Stimulated activated effector memory CD8-positive, alpha-beta T cell treated with anti-CD3 and anti-CD28 coated beads, Interleukin-12 subunit alpha, Interleukin-12 subunit beta, amount 100 ng/mL, for 72 hours (primary cell): ENCODE measurements at regions not wholly inside any gene's neighbourhood (a gene's known extent, or its start where the extent isn't known, plus 50 kb on each side); places are given as distances from the start of the nearest gene placed in this dataset.

Experiments used
- ATAC-seq: fragments of 150-1000 bp; cut with Tn5 transposase; 2 replicates; pipeline ENCODE4 v1.10.0; 2021
- DNase-seq, 2 donors: peaks; one replicate each; pipeline ENCODE4 v3.0.0; 2021 to 2022; ENCODE audit warnings: low spot score in 2 of 2
- H3K27ac Mint-ChIP-seq: one replicate; pipeline ENCODE4 v1.8.0; 2022; ENCODE audit warnings: mild to moderate bottlenecking, mixed read lengths
- H3K36me3 Mint-ChIP-seq: one replicate; pipeline ENCODE4 v1.8.0; 2022; ENCODE audit warnings: mild to moderate bottlenecking, mixed read lengths
- H3K4me1 Mint-ChIP-seq: one replicate; pipeline ENCODE4 v1.8.0; 2022; ENCODE audit warnings: mixed read lengths
- H3K4me3 Mint-ChIP-seq: one replicate; pipeline ENCODE4 v1.8.0; 2022; ENCODE audit warnings: mild to moderate bottlenecking, mixed read lengths
- H3K9me3 Mint-ChIP-seq: one replicate; pipeline ENCODE4 v1.8.0; 2022; ENCODE audit warnings: mixed read lengths

DNA sequence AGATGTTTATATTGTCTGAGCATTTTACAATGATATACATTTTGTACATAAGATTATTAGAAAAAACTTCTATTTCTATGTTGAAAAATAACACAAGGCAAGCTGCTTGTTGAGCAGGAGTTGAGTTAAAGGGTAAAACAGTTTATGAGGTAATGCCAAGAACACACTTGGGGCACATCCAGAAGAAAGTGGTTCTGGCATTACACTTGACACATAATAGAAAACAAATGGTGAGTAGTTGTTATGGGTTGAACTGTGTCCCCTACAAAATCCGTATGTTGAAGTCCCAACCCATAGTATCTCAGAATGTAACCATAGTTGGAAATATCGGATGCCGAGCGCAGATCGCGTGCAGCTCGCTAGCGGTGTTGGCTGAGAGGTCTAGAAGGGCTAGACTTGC is 354.3 kb upstream of the GOT2 start:
- no peaks in the 10 kb centered on the region for H3K36me3 Mint-ChIP-seq
- ATAC-seq (no peak), DNase-seq (no peak)
- H3K9me3 Mint-ChIP-seq: peaks cover 17% of the 10 kb centered on the region
- no peaks in the 10 kb centered on the region for H3K4me1 Mint-ChIP-seq
- no peak overlapping the region for H3K4me3 Mint-ChIP-seq
- H3K27ac Mint-ChIP-seq: no peak overlapping the region

DNA sequence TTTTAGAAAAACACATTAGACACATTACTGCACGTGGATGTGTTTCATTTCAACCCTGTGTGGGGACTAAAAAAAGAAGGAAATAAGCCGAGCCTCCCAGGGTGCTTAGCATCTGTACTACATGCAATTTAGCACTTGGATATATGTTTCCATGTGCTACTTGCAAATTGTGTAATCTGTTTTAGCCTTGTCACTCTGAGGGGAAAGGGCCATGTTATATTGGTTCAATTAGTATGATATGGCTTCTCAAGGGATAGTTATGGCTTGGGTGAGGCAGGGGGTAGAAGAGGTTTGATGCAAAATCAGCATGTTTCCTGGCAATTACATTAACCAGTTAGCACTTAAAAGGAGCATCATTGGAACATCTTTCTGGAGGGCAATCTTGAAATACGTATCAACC is 353.5 kb upstream of the GOT2 start:
- no peak for ATAC-seq
- no peak overlapping the region for H3K27ac Mint-ChIP-seq
- no peaks in the 10 kb centered on the region for H3K4me1 Mint-ChIP-seq
- H3K4me3 Mint-ChIP-seq: no peak overlapping the region
- DNase-seq: no peak
- no peaks in the 10 kb centered on the region for H3K36me3 Mint-ChIP-seq
- H3K9me3 Mint-ChIP-seq: peaks cover 15% of the 10 kb centered on the region

DNA sequence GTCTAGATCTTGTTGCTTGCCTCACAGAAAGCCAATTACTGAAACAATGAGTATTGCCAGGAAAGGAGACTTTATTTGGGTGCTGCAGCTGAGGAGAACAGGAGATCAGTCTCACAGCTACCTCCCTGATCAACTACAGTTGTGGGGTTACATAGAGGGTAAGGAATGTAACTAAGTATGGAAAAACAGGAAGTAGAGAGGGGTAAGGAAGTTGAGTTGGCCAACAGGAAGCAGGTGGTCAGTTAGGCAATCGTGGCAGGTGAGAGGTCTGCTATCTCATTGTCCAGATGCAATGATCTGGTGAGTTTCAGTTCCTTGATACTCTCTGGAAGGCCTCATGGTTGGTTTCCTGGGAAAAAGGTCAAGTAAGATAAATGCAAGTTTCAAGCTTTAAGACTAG is 333.1 kb upstream of the GOT2 start:
- DNase-seq (no peak), ATAC-seq (no peak)
- Mint-ChIP-seq H3K36me3 (no peaks in the 10 kb centered on the region), H3K4me3 (no peak overlapping the region), H3K4me1 (no peaks in the 10 kb centered on the region), H3K9me3 (peaks cover 8% of the 10 kb centered on the region), H3K27ac (no peak overlapping the region)

DNA sequence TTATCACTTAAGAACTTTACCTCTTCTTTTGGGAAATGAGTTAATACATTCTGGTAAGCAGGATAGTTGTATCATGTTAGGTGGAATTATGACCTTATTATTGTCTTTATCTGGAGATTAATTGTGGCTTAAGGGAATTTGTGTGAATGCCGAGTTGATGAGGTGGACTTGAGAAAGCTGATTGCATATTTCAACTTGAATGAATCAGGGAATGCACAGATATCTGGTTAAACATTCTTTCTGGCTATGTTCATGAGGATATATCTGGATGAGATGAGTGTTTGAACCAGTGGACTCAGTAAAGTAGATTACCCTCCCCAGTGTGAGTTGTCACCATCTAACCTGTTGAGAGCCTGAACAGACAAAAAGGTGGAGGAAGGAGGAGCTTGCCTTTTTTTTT is 326.1 kb upstream of the GOT2 start:
- H3K4me1 Mint-ChIP-seq: no peaks in the 10 kb centered on the region
- H3K36me3 Mint-ChIP-seq: no peaks in the 10 kb centered on the region
- H3K27ac Mint-ChIP-seq: no peak overlapping the region
- DNase-seq (no peak), ATAC-seq (no peak)
- no peak overlapping the region for H3K4me3 Mint-ChIP-seq
- H3K9me3 Mint-ChIP-seq: peaks cover 8% of the 10 kb centered on the region

DNA sequence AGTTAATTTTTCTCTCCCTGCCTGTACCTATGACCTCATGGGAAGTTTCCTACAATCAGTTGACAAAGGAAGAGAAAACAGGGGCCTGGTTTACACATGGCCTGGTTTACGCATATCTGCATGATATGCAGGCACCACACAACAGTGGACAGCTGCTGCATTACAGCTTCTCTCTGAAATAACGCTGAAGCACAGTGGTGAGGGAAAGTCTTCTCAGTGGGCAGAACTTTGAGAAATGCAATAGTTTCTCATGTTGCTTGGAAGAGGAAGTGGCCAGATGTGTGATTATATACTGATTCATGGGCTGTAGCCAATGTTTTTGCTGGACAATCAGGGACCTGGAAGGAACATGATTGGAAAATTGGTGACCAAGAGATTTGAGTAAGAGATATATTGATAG is 324.1 kb upstream of the GOT2 start:
- H3K4me3 Mint-ChIP-seq: no peak overlapping the region
- no peaks in the 10 kb centered on the region for H3K4me1 Mint-ChIP-seq
- no peak for ATAC-seq
- H3K9me3 Mint-ChIP-seq: peaks cover 8% of the 10 kb centered on the region
- no peak overlapping the region for H3K27ac Mint-ChIP-seq
- no peaks in the 10 kb centered on the region for H3K36me3 Mint-ChIP-seq
- no peak for DNase-seq

DNA sequence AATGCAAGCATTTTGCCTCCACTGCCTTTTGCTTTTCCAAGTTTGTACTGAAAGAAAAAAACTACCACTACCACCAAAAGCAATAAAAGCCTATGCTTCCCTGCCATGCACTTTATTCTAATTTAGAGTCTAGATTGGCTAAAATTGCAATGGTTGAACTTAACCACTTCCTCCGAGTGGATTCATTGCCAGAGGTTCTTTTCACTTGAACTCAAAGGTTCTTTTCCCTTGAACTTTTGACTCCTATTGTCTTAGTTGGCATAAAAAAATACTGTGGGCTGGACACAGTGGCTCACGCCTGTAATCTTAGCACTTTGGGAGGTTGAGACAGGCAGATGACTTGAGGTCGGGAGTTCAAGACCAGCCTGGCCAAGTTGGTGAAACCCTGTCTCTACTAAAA is 319.8 kb upstream of the GOT2 start:
- Mint-ChIP-seq H3K27ac (no peak overlapping the region), H3K4me1 (no peaks in the 10 kb centered on the region), H3K9me3 (peaks cover 11% of the 10 kb centered on the region), H3K36me3 (no peaks in the 10 kb centered on the region), H3K4me3 (no peak overlapping the region)
- DNase-seq (no peak), ATAC-seq (no peak)

DNA sequence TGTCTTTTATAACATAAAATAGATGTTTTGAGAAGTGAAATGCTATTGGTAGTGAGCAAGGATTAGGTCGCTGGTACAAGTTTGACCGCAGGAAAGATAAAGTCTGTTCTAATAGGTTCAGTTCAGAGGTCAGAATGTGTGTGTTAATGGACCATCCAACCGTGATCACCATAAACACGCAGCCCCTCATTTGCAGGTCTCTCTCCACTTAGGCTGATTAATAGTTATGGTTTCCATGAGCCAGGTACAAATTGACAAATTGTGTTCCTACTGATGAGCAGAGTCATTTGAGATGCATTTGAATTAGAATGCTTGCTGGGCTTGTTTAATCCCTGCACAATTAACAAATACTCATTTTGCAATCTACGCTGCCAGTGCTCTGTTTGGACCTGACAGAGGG is 318.1 kb upstream of the GOT2 start:
- ATAC-seq (no peak), DNase-seq (no peak)
- no peak overlapping the region for H3K27ac Mint-ChIP-seq
- no peaks in the 10 kb centered on the region for H3K4me1 Mint-ChIP-seq
- no peaks in the 10 kb centered on the region for H3K36me3 Mint-ChIP-seq
- H3K9me3 Mint-ChIP-seq: peaks cover 9% of the 10 kb centered on the region
- no peak overlapping the region for H3K4me3 Mint-ChIP-seq

DNA sequence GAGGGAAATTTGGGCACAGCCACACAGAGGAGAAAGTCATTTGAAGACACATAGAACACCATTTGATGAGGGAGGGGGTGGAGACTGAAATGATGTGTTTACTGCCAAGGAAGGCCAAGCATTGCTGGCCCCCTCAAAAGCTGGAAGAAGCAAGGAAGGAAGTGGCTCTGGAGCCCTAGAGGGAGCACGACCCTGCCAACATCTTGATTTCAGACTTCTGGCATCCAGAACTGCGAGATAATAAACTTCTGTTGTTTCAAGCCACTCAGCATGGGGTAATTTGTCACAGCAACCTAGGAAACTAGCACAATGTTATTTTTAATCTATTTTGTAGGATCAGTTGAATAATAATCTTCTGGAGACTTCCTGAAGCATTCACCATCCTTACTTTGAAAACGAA is 314.8 kb upstream of the GOT2 start:
- H3K36me3 Mint-ChIP-seq: no peaks in the 10 kb centered on the region
- H3K4me1 Mint-ChIP-seq: no peaks in the 10 kb centered on the region
- peaks cover 12% of the 10 kb centered on the region for H3K9me3 Mint-ChIP-seq
- DNase-seq (no peak), ATAC-seq (no peak)
- H3K4me3 Mint-ChIP-seq: no peak overlapping the region
- no peak overlapping the region for H3K27ac Mint-ChIP-seq

DNA sequence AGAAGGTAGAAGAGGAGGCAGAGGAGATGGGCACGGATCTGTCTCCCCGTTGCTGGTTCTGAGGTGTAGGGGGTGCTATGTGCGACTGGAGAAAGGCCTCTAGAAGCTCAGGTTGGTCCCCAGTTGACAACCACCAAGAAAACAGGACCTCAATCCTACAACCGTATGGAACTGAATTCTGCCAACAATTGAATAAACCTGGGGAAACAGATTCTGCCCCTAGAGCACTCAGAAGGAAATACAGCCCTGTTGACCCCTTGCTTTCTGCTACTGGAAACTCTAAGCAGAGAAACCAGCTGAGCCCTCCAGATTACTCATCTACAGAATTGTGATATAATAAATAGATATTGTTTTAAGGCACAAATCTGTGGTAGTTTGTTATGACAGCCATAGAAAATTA is 313.0 kb upstream of the GOT2 start:
- Mint-ChIP-seq H3K27ac (no peak overlapping the region), H3K4me1 (no peaks in the 10 kb centered on the region), H3K36me3 (no peaks in the 10 kb centered on the region), H3K9me3 (peaks cover 9% of the 10 kb centered on the region), H3K4me3 (no peak overlapping the region)
- ATAC-seq (no peak), DNase-seq (no peak)

DNA sequence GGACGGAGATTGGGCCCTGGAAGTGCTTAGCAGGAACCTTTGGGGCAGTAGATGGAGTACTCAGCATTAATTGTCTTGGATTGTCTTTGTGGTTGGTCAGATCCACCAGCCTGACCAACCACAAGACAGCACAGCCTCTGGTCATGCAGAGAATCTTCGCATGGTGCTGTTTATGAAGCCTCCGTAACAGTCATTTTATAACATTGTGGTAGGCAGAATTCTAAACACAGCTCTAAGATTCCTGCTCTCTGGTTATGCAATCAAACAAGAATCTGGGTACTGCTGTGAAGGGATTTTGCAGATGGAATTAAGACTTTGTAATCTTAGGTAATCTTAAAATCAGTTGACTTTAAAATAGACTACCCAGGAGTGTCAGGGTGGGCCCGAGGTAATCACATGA is 312.2 kb upstream of the GOT2 start:
- Mint-ChIP-seq H3K4me3 (no peak overlapping the region), H3K36me3 (no peaks in the 10 kb centered on the region), H3K9me3 (peaks cover 7% of the 10 kb centered on the region), H3K4me1 (no peaks in the 10 kb centered on the region), H3K27ac (no peak overlapping the region)
- no peak for DNase-seq
- no peak for ATAC-seq

DNA sequence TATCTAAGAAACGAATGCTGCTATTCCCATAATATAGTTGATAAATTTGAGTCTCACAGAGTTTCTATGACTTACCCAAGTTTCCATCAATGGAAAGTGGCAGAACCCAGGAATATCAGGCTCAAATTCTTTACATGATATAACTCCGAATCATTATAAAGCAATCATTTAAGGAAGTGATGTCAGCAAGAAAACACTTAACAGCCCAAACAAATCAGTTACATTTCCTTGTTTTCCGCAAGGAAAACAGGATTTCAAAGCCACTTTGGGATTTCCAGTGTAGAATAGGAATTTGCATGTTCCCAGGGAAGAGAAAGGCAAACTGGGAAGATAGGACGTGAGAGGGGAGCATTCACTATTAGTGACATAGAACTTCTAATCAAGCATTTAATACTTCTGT is 311.4 kb upstream of the GOT2 start:
- no peak for DNase-seq
- Mint-ChIP-seq H3K27ac (no peak overlapping the region), H3K4me1 (no peaks in the 10 kb centered on the region), H3K9me3 (peaks cover 6% of the 10 kb centered on the region), H3K36me3 (no peaks in the 10 kb centered on the region), H3K4me3 (no peak overlapping the region)
- no peak for ATAC-seq

DNA sequence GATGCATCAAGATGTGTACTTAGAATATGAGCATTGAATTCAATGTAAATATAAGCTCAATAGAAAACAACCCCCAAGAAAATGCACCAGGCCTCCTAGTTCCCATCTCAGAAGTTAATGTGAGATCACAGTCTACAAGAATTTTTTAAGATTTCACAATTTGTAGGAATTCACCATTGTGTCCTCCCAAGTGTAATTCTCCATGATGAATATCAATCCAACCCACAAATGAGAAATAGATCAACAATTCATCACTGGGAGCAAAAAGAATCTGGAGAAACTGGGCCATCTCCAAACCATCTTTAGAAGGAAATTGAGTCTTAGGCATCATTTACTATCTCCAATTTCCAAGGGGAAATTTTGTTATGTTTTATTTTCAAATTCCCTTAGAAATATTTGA is 310.5 kb upstream of the GOT2 start:
- DNase-seq (no peak), ATAC-seq (no peak)
- Mint-ChIP-seq H3K9me3 (peaks cover 6% of the 10 kb centered on the region), H3K4me3 (no peak overlapping the region), H3K27ac (no peak overlapping the region), H3K36me3 (no peaks in the 10 kb centered on the region), H3K4me1 (no peaks in the 10 kb centered on the region)

DNA sequence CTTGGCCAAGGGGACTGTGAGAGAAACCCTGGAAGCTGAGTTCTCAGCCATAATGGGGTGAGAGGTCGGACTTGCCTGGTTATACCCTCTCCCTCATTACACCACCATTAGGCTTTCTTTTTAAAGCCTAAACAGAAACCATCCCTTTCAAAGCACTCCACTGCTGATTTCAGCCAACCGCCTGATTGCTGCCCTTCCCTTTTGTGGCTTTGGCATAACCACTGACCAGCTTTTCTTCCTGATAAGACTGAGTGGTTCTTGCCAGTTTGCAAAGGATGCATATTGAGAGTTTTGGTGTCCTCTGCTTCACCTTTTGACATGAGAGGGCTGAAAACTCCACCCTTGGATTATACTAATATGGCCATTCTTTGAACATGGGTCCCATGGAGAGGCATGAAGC is 308.2 kb upstream of the GOT2 start:
- H3K27ac Mint-ChIP-seq: no peak overlapping the region
- no peaks in the 10 kb centered on the region for H3K4me1 Mint-ChIP-seq
- H3K9me3 Mint-ChIP-seq: peaks cover 3% of the 10 kb centered on the region
- no peaks in the 10 kb centered on the region for H3K36me3 Mint-ChIP-seq
- H3K4me3 Mint-ChIP-seq: no peak overlapping the region
- ATAC-seq (no peak), DNase-seq (no peak)

DNA sequence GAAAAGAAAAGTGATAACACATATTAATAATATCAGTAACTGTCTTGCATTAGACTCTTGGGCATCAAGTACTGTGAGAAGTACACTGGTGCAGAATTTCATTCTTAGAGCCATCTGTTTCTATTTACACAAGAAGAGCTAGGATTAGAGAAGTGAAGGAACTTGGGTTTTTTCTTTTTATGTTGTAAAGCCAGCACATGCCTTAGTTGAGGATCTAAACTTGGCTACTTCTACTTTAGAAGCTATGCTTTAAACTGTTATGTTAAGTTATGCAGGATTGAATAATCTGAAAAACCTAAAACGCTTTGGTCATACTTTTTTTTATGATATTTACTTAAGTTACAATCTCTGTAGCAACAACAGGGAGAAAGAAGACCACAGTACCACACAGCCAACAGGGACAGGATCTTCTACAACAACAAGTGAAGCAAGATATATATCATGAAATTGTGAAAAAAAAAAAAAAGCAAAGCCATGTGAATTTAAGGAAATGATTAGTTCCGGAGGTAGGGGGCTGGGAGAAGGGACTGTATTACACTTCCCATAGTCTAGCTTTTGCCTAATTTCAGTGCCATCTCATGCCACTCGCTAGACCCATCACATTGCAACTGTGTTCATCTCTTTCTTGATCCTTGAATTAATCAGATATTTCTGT is 305.1 kb upstream of the GOT2 start:
- H3K9me3 Mint-ChIP-seq: peaks cover 5% of the 10 kb centered on the region
- H3K27ac Mint-ChIP-seq: no peak overlapping the region
- no peak overlapping the region for H3K4me3 Mint-ChIP-seq
- no peak for ATAC-seq
- H3K4me1 Mint-ChIP-seq: no peaks in the 10 kb centered on the region
- no peaks in the 10 kb centered on the region for H3K36me3 Mint-ChIP-seq
- DNase-seq: no peak

DNA sequence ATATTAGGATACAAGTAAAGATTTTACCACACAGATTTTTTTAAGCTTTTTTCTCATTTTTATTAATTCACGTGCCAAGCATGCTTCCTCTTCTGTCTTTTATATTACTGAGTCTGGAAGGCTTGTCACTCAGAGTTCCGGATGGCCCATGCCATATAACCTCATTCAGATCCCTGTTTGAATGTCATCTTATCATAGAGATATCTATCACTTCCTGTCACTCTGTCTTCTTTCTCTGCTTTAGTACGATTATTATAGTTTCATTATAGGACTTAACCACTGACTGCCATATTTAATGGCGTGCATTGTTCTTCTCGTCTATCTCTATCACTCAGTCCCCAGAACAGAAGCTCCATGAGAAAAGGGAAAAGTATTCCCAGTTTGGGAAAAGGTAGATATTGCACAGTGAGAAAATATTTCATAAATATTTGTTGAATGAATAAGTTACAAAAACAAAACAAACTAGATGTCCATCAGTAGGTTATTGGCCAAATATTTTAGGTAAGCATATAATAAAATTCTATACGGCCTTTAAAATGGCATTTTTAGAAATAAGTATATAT is 296.9 kb upstream of the GOT2 start:
- H3K36me3 Mint-ChIP-seq: no peaks in the 10 kb centered on the region
- H3K4me3 Mint-ChIP-seq: no peak overlapping the region
- ATAC-seq: no peak
- no peak overlapping the region for H3K27ac Mint-ChIP-seq
- no peak for DNase-seq
- no peaks in the 10 kb centered on the region for H3K4me1 Mint-ChIP-seq
- H3K9me3 Mint-ChIP-seq: peaks cover 7% of the 10 kb centered on the region

DNA sequence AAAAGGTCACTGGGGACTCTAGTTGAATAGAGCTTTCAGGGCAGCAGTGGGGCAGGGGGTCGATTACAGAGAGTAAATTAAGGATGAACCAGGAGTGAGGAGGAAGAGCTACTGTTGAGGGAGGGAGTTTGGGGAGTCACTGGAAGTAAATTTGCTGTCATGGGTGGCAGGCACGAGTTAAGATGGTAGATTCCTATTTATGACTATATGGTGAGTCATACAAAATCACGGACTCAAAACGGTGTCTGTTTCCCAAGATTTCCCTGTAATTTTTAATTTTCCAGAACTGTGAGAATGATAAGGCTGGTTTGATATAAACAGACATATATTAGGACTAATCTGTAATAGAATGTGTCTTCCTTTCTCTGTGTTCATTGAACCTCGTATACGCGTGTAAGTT is 287.6 kb upstream of the GOT2 start:
- ATAC-seq (no peak), DNase-seq (no peak)
- Mint-ChIP-seq H3K4me3 (no peak overlapping the region), H3K36me3 (no peaks in the 10 kb centered on the region), H3K27ac (no peak overlapping the region), H3K4me1 (no peaks in the 10 kb centered on the region), H3K9me3 (peaks cover 12% of the 10 kb centered on the region)

DNA sequence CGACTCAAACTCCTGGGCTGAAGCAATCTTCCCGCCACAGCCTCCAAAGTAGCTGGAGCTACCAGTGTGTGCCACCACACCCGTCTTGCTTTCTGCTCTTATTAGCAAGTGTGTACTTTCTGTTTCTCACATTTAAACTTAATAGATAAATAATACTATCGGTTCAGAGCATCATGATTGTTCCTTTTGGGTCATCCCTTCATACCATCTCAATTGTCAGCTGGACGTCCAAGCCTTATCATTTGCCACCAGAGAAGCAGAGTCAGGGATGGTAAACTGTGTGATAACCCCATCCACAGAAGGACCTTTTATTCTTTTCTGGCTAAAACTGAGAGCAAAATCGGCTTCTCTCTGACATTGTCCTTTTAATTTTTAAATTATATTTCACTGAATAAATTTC is 279.8 kb upstream of the GOT2 start:
- no peak overlapping the region for H3K27ac Mint-ChIP-seq

More for the DNA sequence above, 279.8 kb upstream of the GOT2 start:
- no peak for ATAC-seq
- DNase-seq: no peak
- Mint-ChIP-seq H3K9me3 (peaks cover 4% of the 10 kb centered on the region), H3K4me1 (no peaks in the 10 kb centered on the region), H3K36me3 (no peaks in the 10 kb centered on the region), H3K4me3 (no peak overlapping the region)
